NCI-H2107 (cell line): ENCODE measurements at regions not wholly inside any gene's neighbourhood (a gene's known extent, or its start where the extent isn't known, plus 50 kb on each side); places are given as distances from the start of the nearest gene placed in this dataset.
"Not testable (repeated sequence)": the region's sequence is repeated elsewhere in the genome, so short reads cannot be mapped to it uniquely, and the experiment has no call there.

Experiments
- DNase-seq: peaks from one replicate; lab custom pipeline; 2025; lab: John Stamatoyannopoulos, UW

DNA sequence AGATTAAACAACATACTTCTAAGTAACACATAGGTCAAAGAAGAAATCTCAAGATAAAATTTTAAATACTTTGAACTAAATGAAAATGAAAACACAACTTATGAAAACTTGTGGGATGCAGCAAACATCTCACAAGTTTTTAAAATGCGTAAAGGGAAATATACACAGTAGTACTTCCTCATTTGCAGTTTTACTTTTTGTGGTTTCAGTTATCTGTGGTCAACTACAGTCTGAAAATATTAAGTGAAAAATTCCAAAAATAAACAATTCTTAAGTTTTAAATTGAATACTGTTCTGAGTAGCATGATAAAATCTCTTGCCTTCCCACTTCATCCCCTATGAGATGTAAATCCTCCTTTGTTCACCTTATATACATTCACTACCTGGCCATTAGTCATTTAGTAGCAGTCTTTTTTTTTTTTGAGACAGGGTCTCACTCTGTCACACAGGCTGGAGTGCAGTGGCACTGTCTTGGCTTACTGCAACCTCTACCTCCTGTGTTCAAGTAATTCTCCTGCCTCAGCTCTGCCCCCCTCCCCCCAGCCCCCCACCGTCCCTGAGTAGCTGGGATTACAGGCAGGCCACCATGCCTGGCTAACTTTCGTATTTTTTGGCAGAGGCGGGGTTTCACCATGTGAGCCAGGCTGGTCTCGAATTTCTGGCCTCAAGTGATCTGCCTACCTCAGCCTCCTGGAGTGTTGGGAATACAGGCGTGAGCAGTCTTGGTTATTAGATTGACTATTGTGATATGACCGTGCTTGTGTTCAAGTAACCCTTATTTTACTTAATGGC is 154.6 kb upstream of the AHI1 start:
- no peak for DNase-seq

DNA sequence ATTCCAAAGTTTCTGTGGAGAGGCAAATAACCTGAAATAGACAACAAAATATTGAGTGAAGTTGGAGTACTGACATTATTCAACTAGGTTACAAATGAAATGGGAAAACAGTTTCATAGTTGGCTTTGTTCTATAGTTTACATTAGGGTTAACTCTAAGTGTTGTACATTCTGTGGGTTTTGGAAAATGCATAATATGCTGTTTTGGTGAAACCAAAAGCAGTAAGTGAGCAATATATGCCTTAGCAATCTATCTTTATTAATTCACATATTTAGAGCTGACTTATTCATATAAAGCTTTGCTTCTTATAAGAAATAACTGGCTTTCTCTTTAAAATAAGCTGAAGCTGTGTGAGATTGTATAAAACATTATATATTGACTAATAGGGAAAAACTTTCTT is 157.5 kb upstream of the AHI1 start:
- no peak for DNase-seq

DNA sequence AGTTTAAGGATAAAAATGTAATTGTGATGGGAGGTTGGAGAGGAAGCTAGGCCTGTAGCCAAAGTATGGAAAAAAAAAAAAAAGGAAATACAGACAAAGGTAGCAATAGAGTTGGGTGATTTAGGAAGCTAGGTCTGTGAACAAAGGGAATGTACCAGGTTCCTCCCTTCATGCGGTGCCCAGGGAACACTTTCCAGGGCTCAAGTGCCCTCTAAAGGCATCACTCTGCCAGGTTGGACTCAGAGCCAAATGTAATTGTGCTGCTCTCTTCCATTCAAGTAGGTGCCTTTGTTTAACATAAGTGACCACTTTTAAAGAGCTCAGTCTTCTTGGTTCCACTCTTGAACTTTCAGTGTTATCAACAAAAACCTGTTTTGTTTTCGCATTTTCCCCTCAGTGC is 159.7 kb upstream of the AHI1 start:
- DNase-seq: peak; percentile 73

DNA sequence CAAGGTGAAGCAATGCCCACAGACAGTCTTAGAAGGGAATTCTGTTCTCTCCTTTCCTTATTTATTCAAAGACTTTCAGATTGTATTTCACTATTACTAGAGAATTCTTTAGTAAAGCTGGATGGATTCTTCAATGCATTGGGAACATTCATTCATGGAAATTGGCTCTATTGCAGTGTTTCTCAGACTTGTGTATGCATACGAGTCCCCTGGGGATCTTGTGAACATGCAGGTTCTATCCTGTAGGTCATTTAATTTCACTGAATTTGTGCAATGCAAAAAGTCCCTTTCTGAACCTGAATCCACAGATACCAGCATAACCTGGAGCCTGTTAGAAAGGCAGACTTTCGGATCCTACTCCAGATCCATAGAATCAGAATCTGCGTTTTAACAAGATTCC is 160.9 kb upstream of the AHI1 start:
- no peak for DNase-seq

DNA sequence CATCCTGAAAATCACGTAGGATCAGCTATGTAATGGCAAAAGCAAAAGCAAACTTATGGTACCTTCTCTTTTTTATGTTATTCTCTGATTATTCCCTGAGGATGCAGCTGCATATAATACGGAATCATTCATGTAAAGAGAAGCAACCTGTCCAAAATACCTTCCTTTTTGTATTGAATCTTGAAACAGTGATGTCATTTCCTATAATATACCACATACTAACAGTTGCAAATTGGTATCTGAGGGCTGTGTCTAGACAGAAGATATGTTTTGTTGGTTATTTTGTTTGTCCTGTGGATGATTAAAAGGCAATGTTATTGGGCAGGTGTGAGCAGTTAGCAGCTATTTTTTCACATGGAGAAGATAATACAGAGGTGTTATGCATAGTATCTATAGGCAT is 161.4 kb upstream of the AHI1 start:
- no peak for DNase-seq

DNA sequence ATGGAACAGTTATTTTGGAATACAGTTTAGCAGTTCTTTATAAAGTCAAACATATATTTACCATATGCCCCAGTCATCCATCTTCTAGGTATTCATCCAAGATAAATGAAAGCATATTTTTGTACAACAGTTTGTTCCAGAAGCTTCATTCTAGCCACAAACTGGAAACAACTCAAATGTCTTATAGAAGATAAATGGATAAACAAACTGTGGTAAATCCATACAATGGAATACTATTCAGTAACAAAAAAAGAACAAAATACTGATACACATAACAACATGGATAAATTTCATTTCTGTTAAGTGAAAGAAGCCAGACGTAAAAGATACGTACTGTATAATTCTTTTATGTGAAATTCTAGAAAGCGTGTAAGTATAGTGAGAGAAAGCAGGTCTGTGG is 167.0 kb upstream of the AHI1 start:
- no peak for DNase-seq

DNA sequence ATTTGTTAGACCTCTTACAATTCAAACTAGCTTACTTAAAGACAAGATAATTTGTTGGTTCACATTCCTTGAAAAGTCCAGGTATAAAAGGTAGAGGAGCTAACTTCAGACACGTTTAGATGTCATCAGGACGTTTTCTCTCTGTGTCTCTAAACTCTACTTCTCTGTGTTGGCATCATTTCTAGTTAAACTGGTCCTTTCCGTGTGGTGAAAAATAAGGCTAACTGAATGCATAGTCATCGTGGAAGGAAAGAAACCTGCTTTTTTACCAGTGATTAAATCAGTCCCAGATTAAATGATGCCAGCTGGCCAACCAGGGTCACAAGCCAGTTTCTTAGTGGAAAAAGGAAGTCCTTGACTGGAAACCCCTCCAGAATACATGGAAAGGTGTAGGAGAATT is 168.4 kb upstream of the AHI1 start:
- no peak for DNase-seq

DNA sequence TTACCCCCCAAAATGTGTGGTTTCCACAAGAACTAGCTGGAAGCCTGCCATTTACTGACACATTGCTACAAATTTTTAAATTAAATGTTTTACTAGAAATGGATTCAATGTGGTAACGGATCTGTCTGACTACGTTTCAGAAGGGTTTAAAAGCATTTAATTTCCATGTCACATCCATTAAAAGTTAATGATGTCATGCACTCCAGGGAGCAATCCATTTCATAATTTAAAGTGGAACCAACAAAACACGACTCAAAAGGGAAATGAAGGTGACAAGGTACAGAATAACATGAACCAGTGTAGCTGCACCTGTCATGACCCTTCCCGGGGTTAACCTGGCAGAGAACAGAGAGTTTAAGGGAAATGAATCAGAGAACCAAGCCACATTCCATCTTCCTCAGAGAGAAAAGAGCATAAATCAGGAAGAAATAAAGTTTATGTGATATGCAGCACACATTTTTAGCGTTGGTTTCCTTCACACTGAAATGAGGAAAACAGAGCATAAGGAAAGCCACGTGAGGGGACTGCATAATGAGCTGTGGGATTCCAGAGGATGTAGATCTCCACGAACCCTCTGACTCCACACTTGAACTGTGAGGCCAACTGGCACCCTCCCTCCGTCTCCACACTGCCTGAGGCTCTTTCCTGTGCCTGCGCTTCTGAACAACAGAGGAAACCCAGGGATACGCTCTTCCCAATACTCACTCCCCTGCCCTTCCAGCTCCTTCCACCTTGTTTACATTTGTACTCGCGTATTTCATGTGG is 170.3 kb upstream of the AHI1 start:
- peak; percentile 8 for DNase-seq

DNA sequence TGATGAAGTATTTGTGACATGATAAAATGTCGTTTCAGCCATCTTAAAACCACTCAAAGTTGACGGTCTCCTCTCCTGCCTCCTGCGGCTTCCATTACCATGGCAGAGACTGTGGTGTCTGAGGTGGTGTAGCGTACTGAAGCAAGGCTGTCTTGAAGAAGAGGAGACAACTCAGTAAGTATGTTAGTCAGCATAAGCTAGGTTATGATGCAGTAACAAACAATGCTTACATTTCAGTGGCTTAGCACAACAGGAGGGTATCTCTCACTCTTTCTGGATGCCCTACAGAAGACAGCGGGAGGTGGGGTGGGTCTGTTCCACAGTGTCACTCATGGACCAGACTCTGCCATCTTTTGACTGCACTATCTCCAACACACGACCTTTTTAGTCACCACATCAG is 174.7 kb upstream of the AHI1 start:
- DNase-seq: no peak

DNA sequence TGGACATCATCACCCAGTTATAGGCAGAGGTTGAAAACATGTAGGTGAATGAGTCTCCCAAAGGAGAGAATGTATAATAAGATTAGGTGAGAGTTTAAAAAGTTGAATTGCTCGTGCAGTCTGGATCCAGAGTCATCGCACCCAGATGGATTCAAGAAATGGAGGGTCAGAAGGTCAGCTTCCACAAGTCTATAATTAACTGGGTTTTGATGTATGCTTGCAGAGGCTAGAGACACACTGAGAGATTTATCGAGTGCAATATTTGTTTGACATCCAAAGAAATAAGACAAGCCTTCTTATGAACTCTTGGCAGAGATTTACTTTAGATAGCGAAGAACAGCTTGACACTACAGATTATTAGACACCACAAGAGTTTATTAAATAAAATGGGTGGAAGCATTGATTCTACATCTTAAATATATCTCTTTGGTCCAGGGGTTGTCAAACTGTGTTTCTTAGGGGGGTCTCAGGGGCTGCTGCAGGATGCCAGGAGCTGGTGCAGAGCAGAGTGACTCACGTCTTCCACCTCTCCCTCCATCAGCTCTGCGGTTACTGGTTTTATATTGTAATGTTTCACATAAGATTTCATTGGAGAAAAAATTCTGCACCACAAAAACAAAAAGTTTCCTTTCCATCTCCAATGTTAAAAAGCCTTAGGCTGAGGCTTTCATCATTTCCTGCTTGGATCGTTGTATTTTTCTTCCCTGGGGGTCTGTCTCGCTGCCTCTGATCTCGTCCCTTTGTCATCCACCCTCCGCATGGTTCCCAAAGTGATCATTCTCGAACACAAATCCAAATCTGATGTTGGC is 176.2 kb upstream of the AHI1 start:
- DNase-seq: no peak

DNA sequence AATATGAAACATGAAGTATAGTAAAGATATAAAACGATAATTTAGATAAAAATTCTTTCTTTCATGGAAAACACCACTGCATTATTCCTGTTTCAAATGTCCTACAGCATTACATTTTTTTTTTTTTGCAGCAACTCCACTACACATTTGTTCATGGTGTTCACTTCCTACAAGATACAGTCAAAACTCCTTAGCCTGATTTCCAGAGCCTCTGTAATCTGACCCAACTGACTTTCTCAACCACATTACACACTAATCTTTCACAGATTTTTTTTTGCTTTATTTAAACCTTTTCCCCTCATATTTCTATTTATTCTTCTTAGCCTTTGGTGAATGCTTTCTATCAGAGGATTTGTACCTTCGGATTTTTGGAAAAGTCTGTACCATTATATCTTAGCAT is 176.5 kb upstream of the PDE7B start:
- DNase-seq: no peak

DNA sequence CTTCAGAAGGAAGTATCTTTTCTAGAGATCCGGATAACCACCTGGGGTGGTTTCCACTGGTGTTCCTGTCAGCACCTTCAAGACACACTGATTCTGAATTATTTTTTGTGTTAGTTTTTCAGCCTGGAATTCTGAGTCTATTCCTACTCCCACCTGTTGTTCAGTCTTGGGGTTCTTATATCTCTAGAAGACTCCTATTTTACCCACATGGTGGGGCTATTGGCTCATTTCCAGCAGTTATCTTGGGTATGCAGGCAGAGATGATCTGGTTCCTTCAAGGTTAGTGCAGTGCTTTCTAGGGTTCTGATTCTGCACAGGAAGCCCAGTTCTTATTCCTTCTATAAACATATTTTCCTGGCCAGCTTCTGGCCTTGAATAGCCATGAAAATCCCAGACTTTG is 175.6 kb upstream of the PDE7B start:
- DNase-seq: peak; percentile 32

DNA sequence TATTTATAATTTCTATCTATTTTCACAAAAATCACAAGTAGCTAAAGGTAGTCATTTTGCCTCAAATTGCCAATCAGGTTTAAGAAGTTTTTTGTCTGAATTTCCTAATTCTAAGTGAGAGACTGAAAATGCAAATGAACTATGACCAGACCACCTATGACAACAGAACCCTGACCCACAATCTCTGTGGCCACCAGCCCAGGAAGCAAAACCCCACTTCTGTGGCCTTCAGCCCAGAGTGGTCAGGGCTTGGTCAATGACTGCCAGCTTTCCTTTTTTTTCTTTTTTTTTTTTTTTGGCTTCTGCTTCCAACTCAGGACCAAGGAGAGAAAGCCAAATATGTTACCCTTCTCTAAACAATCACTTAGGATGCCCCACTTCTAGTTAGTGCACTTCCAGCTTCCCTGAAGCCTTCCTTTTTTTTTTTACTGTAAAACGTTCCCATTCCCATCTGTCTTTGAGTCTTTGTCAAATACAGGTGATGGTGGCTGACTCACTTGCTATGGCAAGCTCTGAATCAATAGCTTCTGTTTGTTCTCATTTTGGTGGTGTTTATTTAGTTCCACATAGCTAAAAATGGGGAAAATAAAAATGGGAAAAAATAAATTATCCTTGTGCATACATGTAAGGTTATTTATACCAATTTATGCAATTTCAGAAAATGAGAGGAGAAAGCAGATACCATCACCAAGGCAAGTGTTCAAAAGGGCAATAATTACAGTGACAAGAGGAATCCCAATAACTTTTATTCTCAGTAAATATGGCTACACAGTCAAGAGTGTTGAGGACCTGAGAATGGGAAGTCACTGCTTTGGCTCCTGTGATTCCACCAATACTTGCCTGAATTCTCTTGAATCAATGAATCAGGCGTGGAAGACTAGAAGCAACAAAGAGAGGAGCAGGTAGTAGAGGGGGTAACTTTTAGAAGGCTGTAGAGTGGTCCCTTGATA is 170.3 kb upstream of the PDE7B start:
- DNase-seq: no peak

DNA sequence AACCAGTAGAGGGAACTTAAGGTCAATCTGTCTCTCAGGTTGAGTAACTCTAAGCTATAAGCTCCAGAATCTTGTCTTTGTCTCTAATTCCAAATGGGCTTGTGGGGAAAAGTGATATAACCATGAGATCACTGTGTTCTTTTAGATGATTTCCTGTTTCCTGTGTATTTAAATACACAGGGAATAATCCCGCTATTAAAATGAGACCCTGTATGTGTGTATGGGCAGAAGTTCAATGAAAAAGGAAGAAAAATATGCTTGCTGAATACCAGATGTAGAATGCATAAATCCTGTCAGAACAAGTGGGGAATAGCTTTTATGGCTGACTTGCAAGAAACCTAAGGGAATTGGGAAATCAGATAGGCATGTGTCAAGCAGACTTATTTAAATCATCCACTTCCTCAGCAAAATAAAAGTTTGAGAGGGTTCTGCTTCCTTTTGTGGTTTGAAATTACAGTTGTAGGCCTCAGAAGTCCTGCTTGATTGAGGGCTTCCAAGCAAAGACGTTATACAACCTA is 164.7 kb upstream of the PDE7B start:
- DNase-seq: no peak

DNA sequence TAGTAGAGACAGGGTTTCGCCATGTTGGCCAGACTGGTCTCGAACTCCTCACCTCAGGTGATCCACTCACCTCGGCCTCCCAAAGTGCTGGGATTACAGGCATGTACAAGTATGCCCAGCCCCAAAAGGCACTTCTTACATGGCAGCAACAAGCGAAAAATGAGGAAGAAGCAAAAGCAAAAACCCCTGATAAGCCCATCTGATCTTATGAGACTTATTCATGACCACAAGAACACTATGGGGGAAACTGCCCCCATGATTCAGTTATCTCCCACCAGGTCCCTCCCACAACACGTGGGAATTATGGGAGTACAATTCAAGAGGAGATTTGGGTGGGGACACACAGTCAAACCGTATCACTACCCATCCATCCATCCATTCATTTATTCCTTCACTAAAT is 163.0 kb upstream of the PDE7B start:
- not testable (repeated sequence) for DNase-seq

DNA sequence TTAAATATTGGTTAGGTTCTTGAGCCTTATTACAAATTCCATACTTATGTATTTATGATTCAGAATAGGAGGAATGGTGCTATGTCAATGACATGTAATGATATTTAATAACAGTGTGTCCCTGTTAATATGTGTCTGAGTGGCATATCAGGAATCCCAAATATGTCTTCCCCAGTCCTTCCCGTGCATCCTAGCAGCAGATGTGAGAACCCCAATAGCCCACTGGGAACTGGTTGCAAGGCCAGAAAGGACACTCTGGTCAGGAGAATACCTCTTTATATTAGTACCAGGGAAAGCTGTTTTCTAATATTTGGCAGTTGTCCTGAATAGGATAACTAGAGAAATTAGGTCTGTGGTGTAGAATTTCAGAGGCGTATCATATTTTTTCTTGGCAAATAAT is 159.1 kb upstream of the PDE7B start:
- no peak for DNase-seq

DNA sequence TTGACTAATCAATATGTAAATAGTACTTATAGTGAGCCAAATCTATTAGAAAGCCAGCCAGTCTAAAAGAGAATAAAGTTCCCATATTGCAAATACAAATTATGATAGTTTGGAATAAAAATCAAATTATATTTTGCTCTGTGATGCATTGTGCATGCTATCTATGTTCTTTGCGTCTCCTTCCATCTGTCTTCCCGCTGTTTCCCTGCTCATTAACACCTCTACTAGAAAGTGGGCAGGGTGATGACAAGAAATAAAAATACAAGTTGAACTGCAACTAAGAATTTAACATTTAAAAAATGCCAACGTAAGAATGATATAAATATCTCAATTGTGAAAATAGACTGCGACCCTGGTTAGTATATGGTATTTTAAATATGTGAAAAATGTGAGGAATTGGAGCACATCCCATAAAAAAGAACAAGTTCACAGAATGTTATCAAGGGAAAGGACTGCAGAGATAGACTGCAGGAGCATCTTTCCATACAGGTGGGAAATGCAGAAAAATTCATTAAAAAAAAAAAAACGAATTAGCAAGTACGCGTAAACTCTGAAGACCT is 157.6 kb upstream of the PDE7B start:
- DNase-seq: no peak

DNA sequence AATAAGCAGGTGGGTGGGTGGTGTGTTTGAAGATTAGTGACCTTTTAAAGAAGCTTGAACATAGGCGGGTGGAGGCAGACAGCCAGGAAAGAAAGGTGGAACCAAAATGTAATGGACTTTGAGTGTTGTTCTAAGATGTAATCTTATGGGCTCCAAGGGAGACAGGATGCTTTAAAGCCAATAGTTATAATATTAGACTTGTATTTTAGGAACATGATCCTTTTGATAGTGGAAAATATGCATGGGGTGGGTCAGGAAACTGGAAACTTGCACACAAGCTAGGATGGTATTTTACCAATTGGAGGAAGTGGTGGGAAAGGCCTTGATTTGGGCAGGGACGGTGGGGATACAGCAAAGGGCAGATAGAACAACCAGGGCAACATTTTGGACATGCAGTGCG is 151.8 kb upstream of the PDE7B start:
- DNase-seq: no peak

DNA sequence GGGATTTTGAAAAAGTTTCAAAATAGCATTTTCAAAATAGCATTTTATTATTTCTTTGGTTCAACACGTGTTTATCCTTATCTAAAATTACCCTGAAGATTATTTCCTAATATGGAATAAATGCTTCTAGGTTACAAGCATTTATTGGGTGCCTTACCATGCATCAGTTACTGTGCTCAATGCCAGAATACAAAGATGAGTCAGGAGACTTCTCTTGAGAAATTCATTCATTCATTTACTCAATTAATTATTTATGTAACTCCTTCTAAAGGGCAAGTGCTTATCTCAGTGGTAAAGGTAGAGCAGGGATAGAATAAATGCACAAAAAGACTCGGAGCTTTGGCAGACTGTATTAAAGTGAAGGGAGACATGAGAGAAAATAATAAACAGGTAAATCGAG is 150.1 kb upstream of the PDE7B start:
- no peak for DNase-seq

DNA sequence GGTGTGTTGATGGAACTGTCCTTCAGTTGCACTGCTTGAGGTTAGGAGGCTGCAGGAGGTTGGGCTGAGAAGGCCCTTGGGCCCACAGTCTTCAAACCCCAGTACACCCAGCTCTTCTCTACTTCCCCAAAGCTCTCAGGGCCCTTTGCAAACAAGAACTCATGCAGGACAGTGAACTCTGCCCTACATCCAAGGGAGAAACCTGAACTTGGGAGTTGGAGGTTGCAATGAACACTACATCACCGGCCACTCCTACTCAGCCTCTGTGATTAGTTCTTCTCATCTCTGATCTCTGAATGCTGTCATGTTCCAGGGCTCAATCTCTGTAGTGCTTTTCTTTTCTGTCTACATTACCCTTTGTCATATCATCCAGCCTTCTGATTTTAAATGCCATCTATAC is 148.5 kb upstream of the PDE7B start:
- no peak for DNase-seq

DNA sequence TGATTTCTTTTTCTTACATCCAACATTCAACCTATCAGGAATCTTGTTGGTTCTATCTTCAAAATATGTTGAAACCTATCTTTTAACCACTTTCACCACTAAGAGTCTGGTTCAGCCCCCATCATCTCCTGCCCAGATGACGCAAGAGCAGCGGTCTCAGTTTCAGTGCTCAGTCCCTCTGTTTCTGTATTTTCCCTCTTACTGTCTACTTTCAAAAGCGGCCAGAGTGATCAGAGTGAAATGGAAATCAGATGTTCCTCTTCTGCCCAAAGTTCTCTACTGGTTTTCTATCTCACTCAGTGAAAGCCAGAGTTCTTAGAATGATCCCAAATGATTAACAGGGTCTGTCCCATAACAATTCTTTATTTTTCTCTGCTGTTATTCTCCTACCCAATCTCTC is 147.9 kb upstream of the PDE7B start:
- no peak for DNase-seq
